ENCODE measurements at regions not wholly inside any gene's neighbourhood (a gene's known extent, or its start where the extent isn't known, plus 50 kb on each side); places are given as distances from the start of the nearest gene placed in this dataset.

DNA sequence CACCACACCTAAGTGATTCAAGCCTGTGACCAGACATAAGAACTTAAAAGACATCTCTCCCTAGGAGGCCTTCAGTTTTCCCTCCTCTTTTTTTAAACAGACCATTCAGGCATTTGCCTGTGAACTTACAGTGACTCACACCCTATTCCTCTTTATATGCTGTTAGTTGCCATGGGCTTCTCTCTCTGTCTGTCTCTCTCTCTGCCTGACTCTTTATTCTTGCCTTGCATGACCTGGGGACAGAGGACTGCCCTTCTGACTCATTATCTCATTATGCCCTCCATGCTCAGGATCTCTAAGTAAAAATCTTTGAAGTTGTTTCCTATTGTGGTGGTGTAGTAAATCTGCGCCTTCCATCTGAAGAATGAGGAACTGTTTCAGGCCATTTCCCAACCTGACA lies 442.2 kb upstream of the MAN1A1 start:
- CTCF ChIA-PET = no interaction called here

DNA sequence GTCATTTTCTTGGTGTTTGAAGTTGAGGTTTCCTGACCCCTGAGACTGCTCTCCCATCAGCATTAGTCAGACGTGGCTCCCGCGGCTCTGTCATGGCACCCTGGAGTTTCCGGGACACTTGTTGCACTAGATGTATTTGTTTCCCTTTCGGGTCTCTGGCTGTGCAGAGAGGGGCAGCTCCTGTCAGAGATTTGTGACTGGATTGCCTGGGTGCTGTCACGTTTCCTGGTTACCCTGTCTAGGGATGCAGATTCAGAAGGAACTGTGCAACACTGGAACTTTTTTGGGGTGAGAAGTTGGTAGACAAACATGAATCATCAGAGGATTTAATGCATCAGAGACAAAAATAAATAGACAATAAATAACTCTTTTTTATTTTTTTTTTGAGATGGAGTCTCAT lies 431.8 kb upstream of the MAN1A1 start:
- H3K4me3 ChIP-seq (ENCODE audit: control insufficient read depth in 1 of 2, extremely low read depth in 1 of 2, low read length in 1 of 2) = no peak overlapping the region
- no peaks in the 10 kb centered on the region for H3K36me3 Mint-ChIP-seq
- H3K9me3 Mint-ChIP-seq = peaks cover 0 to 4% (median 3%) of the 10 kb centered on the region in 3 donors
- no peak overlapping the region for H3K27ac Mint-ChIP-seq
- no peaks in the 10 kb centered on the region for H3K4me1 Mint-ChIP-seq
- 98% methylated on average over 5 of the region's 6 CpGs for WGBS (ENCODE audit: insufficient coverage)
- H3K9me3 ChIP-seq = no peaks in the 10 kb centered on the region
- POLR2A ChIA-PET = no interaction called here
- no peaks in the 10 kb centered on the region for H3K27me3 ChIP-seq (replicated peaks in 1 of 2; ENCODE audit: control insufficient read depth in 2 of 2, extremely low read depth in 1 of 2, insufficient read depth in 2 of 2, low read length in 1 of 2)
- no peaks in the 10 kb centered on the region for H3K36me3 ChIP-seq (ENCODE audit: control insufficient read depth in 2 of 2, extremely low read depth in 1 of 2, insufficient read depth in 1 of 2, low read length in 1 of 2)
- ATAC-seq (replicated peaks in 1 of 4) (no peak), DNase-seq (no peak)
- CTCF ChIA-PET = no interaction called here
- H3K27ac ChIP-seq (ENCODE audit: low read length) = no peak overlapping the region
- H3K4me3 Mint-ChIP-seq = no peak overlapping the region
- no peaks in the 10 kb centered on the region for H3K4me1 ChIP-seq (ENCODE audit: control insufficient read depth in 1 of 2, extremely low read depth in 1 of 2, insufficient read depth in 2 of 2, low read length in 2 of 2)
- H3K27me3 Mint-ChIP-seq = peaks cover 6 to 7% of the 10 kb centered on the region in 2 donors

More for the DNA sequence above, 442.2 kb upstream of the MAN1A1 start:
- Mint-ChIP-seq H3K4me1 (no peaks in the 10 kb centered on the region), H3K27ac (no peak overlapping the region), H3K27me3 (no peaks in the 10 kb centered on the region), H3K4me3 (no peak overlapping the region), H3K36me3 (no peaks in the 10 kb centered on the region), H3K9me3 (no peaks in the 10 kb centered on the region)
- Histone ChIP-seq H3K36me3 (ENCODE audit: control insufficient read depth in 2 of 2, extremely low read depth in 1 of 2, insufficient read depth in 1 of 2, low read length in 1 of 2) (no peaks in the 10 kb centered on the region), H3K4me1 (ENCODE audit: control insufficient read depth in 1 of 2, extremely low read depth in 1 of 2, insufficient read depth in 2 of 2, low read length in 2 of 2) (no peaks in the 10 kb centered on the region), H3K27ac (ENCODE audit: low read length) (no peak overlapping the region), H3K9me3 (no peaks in the 10 kb centered on the region), H3K27me3 (replicated peaks in 1 of 2; ENCODE audit: control insufficient read depth in 2 of 2, extremely low read depth in 1 of 2, insufficient read depth in 2 of 2, low read length in 1 of 2) (no peaks in the 10 kb centered on the region), H3K4me3 (ENCODE audit: control insufficient read depth in 1 of 2, extremely low read depth in 1 of 2, low read length in 1 of 2) (no peak overlapping the region)
- ATAC-seq (replicated peaks in 1 of 4) = no peak
- no CpG with 5 or more reads among the region's 1 CpG for WGBS (ENCODE audit: insufficient coverage)
- no peak for DNase-seq
- POLR2A ChIA-PET = no interaction called here

DNA sequence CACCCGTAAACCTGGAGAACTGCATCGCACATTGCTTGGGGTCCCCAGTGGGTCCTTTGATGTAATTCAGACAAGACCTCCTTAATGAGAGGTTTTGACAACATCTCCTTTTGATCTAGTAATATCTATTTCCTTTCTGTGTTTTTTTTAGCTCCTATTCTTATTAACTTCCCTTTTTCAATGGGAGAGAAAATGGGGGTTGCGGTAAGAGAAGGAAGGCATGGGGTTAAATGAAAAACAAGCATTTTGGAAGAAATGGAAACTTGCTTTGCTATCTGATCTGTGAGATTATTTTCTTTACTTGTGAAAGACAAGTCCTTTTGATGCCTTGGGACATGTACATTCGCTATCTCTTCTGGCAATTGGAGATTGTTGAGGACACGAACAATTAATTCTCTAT lies 418.6 kb upstream of the MAN1A1 start:
- Mint-ChIP-seq H3K4me3 (no peak overlapping the region), H3K27ac (no peak overlapping the region), H3K27me3 (peaks cover 8 to 17% of the 10 kb centered on the region in 2 donors), H3K4me1 (peaks cover 0 to 2% (median 0%) of the 10 kb centered on the region in 3 donors), H3K9me3 (peaks cover 0 to 8% (median 3%) of the 10 kb centered on the region in 3 donors), H3K36me3 (no peaks in the 10 kb centered on the region)
- ATAC-seq (replicated peaks in 1 of 4) (no peak), DNase-seq (no peak)
- Histone ChIP-seq H3K4me1 (ENCODE audit: control insufficient read depth in 1 of 2, extremely low read depth in 1 of 2, insufficient read depth in 2 of 2, low read length in 2 of 2) (no peaks in the 10 kb centered on the region), H3K27ac (ENCODE audit: low read length) (no peak overlapping the region), H3K9me3 (no peaks in the 10 kb centered on the region), H3K27me3 (replicated peaks in 1 of 2; ENCODE audit: control insufficient read depth in 2 of 2, extremely low read depth in 1 of 2, insufficient read depth in 2 of 2, low read length in 1 of 2) (peaks cover 0 to 3% of the 10 kb centered on the region in 2 experiments), H3K36me3 (ENCODE audit: control insufficient read depth in 2 of 2, extremely low read depth in 1 of 2, insufficient read depth in 1 of 2, low read length in 1 of 2) (no peaks in the 10 kb centered on the region), H3K4me3 (ENCODE audit: control insufficient read depth in 1 of 2, extremely low read depth in 1 of 2, low read length in 1 of 2) (no peak overlapping the region)
- no CpG with 5 or more reads among the region's 5 CpGs for WGBS (ENCODE audit: insufficient coverage)
- ChIA-PET CTCF (no interaction called here), POLR2A (no interaction called here)

DNA sequence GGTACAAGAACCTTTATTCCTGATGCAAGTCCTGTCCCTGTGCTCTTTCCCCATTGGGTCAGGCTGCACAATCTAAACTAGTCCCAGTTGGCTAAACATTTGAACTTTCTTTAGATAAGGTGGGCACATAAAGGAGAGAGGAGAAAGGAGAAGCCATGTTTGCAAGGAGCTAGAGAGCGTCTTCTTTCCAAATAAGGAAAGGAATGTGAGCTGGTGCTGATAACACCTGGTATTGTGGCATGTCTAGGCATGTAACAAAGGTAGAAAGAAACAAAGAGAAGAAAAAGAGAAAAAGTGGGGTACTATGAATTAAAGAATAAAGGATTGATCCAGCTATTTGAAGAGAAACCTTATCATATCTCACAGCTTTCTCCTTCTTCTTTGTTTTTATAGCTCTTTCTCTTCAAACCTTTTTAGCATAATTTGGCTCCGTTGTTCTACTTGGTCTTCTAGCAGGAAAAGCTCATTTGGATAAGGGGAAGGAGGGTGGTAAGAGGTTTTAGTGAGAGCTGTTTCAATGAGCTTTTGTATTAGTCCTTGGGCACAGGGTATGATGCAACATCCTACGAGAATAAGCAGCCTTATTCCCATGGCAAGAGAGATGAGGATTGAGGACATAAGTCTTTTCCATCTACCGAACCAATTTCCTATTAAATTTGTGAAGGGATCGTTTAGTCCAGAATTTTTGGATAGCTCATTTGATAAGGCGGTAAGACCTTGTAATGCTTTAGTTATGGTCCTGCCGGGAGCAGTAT lies 415.5 kb upstream of the MAN1A1 start:
- ATAC-seq (replicated peaks in 1 of 4) (no peak), DNase-seq (no peak)
- Histone ChIP-seq H3K27ac (ENCODE audit: low read length) (no peak overlapping the region), H3K4me1 (ENCODE audit: control insufficient read depth in 1 of 2, extremely low read depth in 1 of 2, insufficient read depth in 2 of 2, low read length in 2 of 2) (no peaks in the 10 kb centered on the region), H3K27me3 (replicated peaks in 1 of 2; ENCODE audit: control insufficient read depth in 2 of 2, extremely low read depth in 1 of 2, insufficient read depth in 2 of 2, low read length in 1 of 2) (peaks cover 0 to 2% of the 10 kb centered on the region in 2 experiments), H3K9me3 (no peaks in the 10 kb centered on the region), H3K4me3 (ENCODE audit: control insufficient read depth in 1 of 2, extremely low read depth in 1 of 2, low read length in 1 of 2) (no peak overlapping the region), H3K36me3 (ENCODE audit: control insufficient read depth in 2 of 2, extremely low read depth in 1 of 2, insufficient read depth in 1 of 2, low read length in 1 of 2) (no peaks in the 10 kb centered on the region)
- H3K4me1 Mint-ChIP-seq = peaks cover 0 to 2% (median 0%) of the 10 kb centered on the region in 3 donors
- no peaks in the 10 kb centered on the region for H3K36me3 Mint-ChIP-seq
- H3K27me3 Mint-ChIP-seq = peaks cover 8 to 10% of the 10 kb centered on the region in 2 donors
- no peak overlapping the region for H3K27ac Mint-ChIP-seq
- no peak overlapping the region for H3K4me3 Mint-ChIP-seq
- POLR2A ChIA-PET = no interaction called here
- WGBS (ENCODE audit: insufficient coverage) = 73% methylated on average over 1 of the region's 7 CpGs
- H3K9me3 Mint-ChIP-seq = no peaks in the 10 kb centered on the region
- CTCF ChIA-PET = no interaction called here

DNA sequence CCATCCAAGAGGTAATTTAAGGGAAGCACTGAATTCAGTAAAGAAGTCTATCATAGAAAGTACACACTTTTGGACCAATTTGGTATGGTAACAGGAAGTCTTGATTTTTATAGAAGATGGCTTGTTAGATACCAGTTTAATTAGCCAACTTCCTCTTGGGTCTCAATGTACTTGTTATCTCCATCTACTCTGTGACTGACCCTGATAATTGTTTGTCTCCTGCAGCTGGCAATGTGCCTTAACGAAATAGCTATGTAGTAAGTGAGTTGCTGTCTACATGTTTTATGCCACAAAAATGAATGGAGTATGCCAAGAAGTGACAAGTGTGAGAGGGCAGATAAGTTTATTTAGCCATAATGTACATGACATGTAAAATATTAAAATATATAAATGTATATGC lies 410.5 kb upstream of the MAN1A1 start:
- no peaks in the 10 kb centered on the region for H3K36me3 Mint-ChIP-seq
- no peaks in the 10 kb centered on the region for H3K9me3 Mint-ChIP-seq
- ATAC-seq (replicated peaks in 1 of 4) = no peak
- Histone ChIP-seq H3K4me3 (ENCODE audit: control insufficient read depth in 1 of 2, extremely low read depth in 1 of 2, low read length in 1 of 2) (no peak overlapping the region), H3K4me1 (ENCODE audit: control insufficient read depth in 1 of 2, extremely low read depth in 1 of 2, insufficient read depth in 2 of 2, low read length in 2 of 2) (no peaks in the 10 kb centered on the region), H3K9me3 (no peaks in the 10 kb centered on the region), H3K36me3 (ENCODE audit: control insufficient read depth in 2 of 2, extremely low read depth in 1 of 2, insufficient read depth in 1 of 2, low read length in 1 of 2) (no peaks in the 10 kb centered on the region), H3K27me3 (replicated peaks in 1 of 2; ENCODE audit: control insufficient read depth in 2 of 2, extremely low read depth in 1 of 2, insufficient read depth in 2 of 2, low read length in 1 of 2) (peaks cover 0 to 15% of the 10 kb centered on the region in 2 experiments), H3K27ac (ENCODE audit: low read length) (no peak overlapping the region)
- H3K27me3 Mint-ChIP-seq = no peaks in the 10 kb centered on the region
- no CpG with 5 or more reads among the region's 1 CpG for WGBS (ENCODE audit: insufficient coverage)
- no peaks in the 10 kb centered on the region for H3K4me1 Mint-ChIP-seq
- CTCF ChIA-PET = no interaction called here
- POLR2A ChIA-PET = no interaction called here
- no peak overlapping the region for H3K27ac Mint-ChIP-seq
- no peak overlapping the region for H3K4me3 Mint-ChIP-seq
- DNase-seq = no peak

DNA sequence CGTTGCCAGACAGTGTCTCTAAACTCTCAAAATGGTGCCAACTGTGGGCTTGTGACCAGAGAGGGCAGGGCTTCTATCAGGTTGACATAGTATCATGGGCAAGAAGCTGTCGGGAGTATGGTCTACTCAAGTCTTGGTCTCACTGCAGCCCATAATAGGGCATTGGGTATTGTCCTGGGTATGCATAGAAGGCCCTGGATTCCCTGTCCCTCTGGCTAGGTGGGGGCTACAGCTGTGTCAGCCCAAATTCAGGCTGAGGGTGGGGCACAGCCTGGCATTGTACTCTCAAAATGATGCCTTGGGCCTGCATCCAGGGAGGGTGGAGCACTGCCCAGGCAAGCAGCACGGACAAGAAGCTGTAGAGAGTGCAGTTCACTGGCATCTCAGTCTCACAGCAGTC lies 408.8 kb upstream of the MAN1A1 start:
- no peak overlapping the region for H3K4me3 Mint-ChIP-seq
- H3K4me1 ChIP-seq (ENCODE audit: control insufficient read depth in 1 of 2, extremely low read depth in 1 of 2, insufficient read depth in 2 of 2, low read length in 2 of 2) = no peaks in the 10 kb centered on the region
- DNase-seq (no peak), ATAC-seq (replicated peaks in 1 of 4) (no peak)
- H3K36me3 ChIP-seq (ENCODE audit: control insufficient read depth in 2 of 2, extremely low read depth in 1 of 2, insufficient read depth in 1 of 2, low read length in 1 of 2) = no peaks in the 10 kb centered on the region
- no peaks in the 10 kb centered on the region for H3K36me3 Mint-ChIP-seq
- no peaks in the 10 kb centered on the region for H3K9me3 Mint-ChIP-seq
- H3K4me1 Mint-ChIP-seq = no peaks in the 10 kb centered on the region
- H3K9me3 ChIP-seq = no peaks in the 10 kb centered on the region
- CTCF ChIA-PET = no interaction called here
- no peak overlapping the region for H3K4me3 ChIP-seq (ENCODE audit: control insufficient read depth in 1 of 2, extremely low read depth in 1 of 2, low read length in 1 of 2)
- 79% methylated on average over 3 of the region's 3 CpGs for WGBS (ENCODE audit: insufficient coverage)
- peaks cover 0 to 15% of the 10 kb centered on the region in 2 experiments for H3K27me3 ChIP-seq (replicated peaks in 1 of 2; ENCODE audit: control insufficient read depth in 2 of 2, extremely low read depth in 1 of 2, insufficient read depth in 2 of 2, low read length in 1 of 2)
- H3K27ac Mint-ChIP-seq = no peak overlapping the region
- H3K27ac ChIP-seq (ENCODE audit: low read length) = no peak overlapping the region
- POLR2A ChIA-PET = no interaction called here
- peaks cover 2 to 3% of the 10 kb centered on the region in 2 donors for H3K27me3 Mint-ChIP-seq

DNA sequence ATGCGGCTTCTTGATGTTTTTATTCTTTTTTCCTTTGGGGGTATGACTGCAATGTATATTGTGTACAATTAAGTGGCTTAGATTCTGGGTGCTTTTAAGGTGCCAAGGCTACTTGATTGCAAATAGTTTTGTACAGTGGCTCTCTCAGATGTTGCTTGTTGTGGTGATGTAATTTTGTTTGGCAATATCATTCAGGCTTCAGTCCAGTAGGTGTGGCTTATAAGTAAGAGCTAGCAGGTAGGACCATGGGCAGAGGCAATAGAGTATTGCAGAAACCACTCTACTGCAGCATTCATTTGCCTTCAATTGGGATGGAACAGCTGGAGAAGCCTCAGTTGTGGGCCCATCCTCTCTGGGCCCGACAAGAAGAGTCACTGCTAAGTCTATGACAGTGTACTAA lies 407.9 kb upstream of the MAN1A1 start:
- no peaks in the 10 kb centered on the region for H3K36me3 Mint-ChIP-seq
- CTCF ChIA-PET = no interaction called here
- no peaks in the 10 kb centered on the region for H3K9me3 Mint-ChIP-seq
- no CpG with 5 or more reads among the region's 2 CpGs for WGBS (ENCODE audit: insufficient coverage)
- H3K4me1 Mint-ChIP-seq = no peaks in the 10 kb centered on the region
- no peak overlapping the region for H3K4me3 ChIP-seq (ENCODE audit: control insufficient read depth in 1 of 2, extremely low read depth in 1 of 2, low read length in 1 of 2)
- H3K9me3 ChIP-seq = no peaks in the 10 kb centered on the region
- no peaks in the 10 kb centered on the region for H3K36me3 ChIP-seq (ENCODE audit: control insufficient read depth in 2 of 2, extremely low read depth in 1 of 2, insufficient read depth in 1 of 2, low read length in 1 of 2)
- peaks cover 0 to 15% of the 10 kb centered on the region in 2 experiments for H3K27me3 ChIP-seq (replicated peaks in 1 of 2; ENCODE audit: control insufficient read depth in 2 of 2, extremely low read depth in 1 of 2, insufficient read depth in 2 of 2, low read length in 1 of 2)
- no peak overlapping the region for H3K27ac ChIP-seq (ENCODE audit: low read length)
- H3K27me3 Mint-ChIP-seq = peaks cover 2 to 11% of the 10 kb centered on the region in 2 donors
- H3K4me3 Mint-ChIP-seq = no peak overlapping the region
- H3K4me1 ChIP-seq (ENCODE audit: control insufficient read depth in 1 of 2, extremely low read depth in 1 of 2, insufficient read depth in 2 of 2, low read length in 2 of 2) = no peaks in the 10 kb centered on the region
- no peak overlapping the region for H3K27ac Mint-ChIP-seq
- DNase-seq = no peak
- ATAC-seq (replicated peaks in 1 of 4) = no peak
- POLR2A ChIA-PET = no interaction called here
